HK-2 (cell line): ENCODE measurements at regions not wholly inside any gene's neighbourhood (a gene's known extent, or its start where the extent isn't known, plus 50 kb on each side); places are given as distances from the start of the nearest gene placed in this dataset.

Experiments
- DNase-seq: peaks from one replicate; pipeline ENCODE4 v3.0.0-alpha.2; 2018; ENCODE audit not compliant: unreplicated experiment

- no peak for DNase-seq
Observed at GRCh38 chr9:22285066-22285465, 161.6 kb upstream of the DMRTA1 start.

- DNase-seq: no peak
Observed at GRCh38 chr9:22286661-22287060, 160.0 kb upstream of the DMRTA1 start.

GRCh38 chr9:22288661-22289060 is 158.0 kb upstream of the DMRTA1 start:
- DNase-seq: no peak

GRCh38 chr9:22307013-22307711 is 139.5 kb upstream of the DMRTA1 start:
- peak; percentile 4 for DNase-seq

- no peak for DNase-seq
Observed at GRCh38 chr9:22308177-22308576, 138.4 kb upstream of the DMRTA1 start.

- no peak for DNase-seq
Observed at GRCh38 chr9:22316645-22317044, 130.0 kb upstream of the DMRTA1 start.

- DNase-seq: no peak
Observed at GRCh38 chr9:22331533-22331932, 115.1 kb upstream of the DMRTA1 start.

- no peak for DNase-seq
Observed at GRCh38 chr9:22332202-22332601, 114.4 kb upstream of the DMRTA1 start.

- DNase-seq: no peak
Observed at GRCh38 chr9:22337261-22337660, 109.4 kb upstream of the DMRTA1 start.

GRCh38 chr9:22342491-22343217 is 104.0 kb upstream of the DMRTA1 start:
- DNase-seq: no peak

GRCh38 chr9:22343218-22343611 is 103.4 kb upstream of the DMRTA1 start:
- DNase-seq: no peak

- DNase-seq: no peak
Observed at GRCh38 chr9:22354699-22355384, 91.8 kb upstream of the DMRTA1 start.

- DNase-seq: no peak
Observed at GRCh38 chr9:22356985-22357384, 89.6 kb upstream of the DMRTA1 start.

- DNase-seq: no peak
Observed at GRCh38 chr9:22363421-22363887, 83.2 kb upstream of the DMRTA1 start.

GRCh38 chr9:22373636-22374035 is 73.0 kb upstream of the DMRTA1 start:
- DNase-seq: no peak

GRCh38 chr9:22374051-22374450 is 72.6 kb upstream of the DMRTA1 start:
- DNase-seq: no peak

- no peak for DNase-seq
Observed at GRCh38 chr9:22379272-22379671, 67.4 kb upstream of the DMRTA1 start.

GRCh38 chr9:22381170-22381569 is 65.5 kb upstream of the DMRTA1 start:
- no peak for DNase-seq

- DNase-seq: no peak
Observed at GRCh38 chr9:22382331-22382730, 64.3 kb upstream of the DMRTA1 start.

GRCh38 chr9:22383718-22384117 is 62.9 kb upstream of the DMRTA1 start:
- DNase-seq: no peak

GRCh38 chr9:22389271-22389670 is 57.4 kb upstream of the DMRTA1 start:
- DNase-seq: no peak

- DNase-seq: no peak
Observed at GRCh38 chr9:22392523-22392922, 54.1 kb upstream of the DMRTA1 start.

- no peak for DNase-seq
Observed at GRCh38 chr9:22395687-22396141, 50.9 kb upstream of the DMRTA1 start.
